ENCODE measurements at regions not wholly inside any gene's neighbourhood (a gene's known extent, or its start where the extent isn't known, plus 50 kb on each side); places are given as distances from the start of the nearest gene placed in this dataset.
A peak's percentile ranks its signal among the peaks of the same experiment; 100 is the strongest.
"Not testable (repeated sequence)": the region's sequence is repeated elsewhere in the genome, so short reads cannot be mapped to it uniquely, and the experiment has no call there.

GRCh38 chr18:9017167-9017904 is 85.2 kb upstream of the NDUFV2 start:
- peak; percentile 90 for DNase-seq (ENCODE audit: low spot score)

- DNase-seq (ENCODE audit: low spot score), result peak; percentile 73
These were observed 84.6 kb upstream of the NDUFV2 start for GRCh38 chr18:9017905-9018227.

- no peak for DNase-seq (ENCODE audit: low spot score)
These were observed 83.4 kb upstream of the NDUFV2 start for GRCh38 chr18:9019135-9019534.

GRCh38 chr18:9020221-9020620 is 82.3 kb upstream of the NDUFV2 start:
- DNase-seq (ENCODE audit: low spot score), result no peak

- no peak for DNase-seq (ENCODE audit: low spot score)
These were observed 81.0 kb upstream of the NDUFV2 start for GRCh38 chr18:9021458-9021857.

GRCh38 chr18:9022397-9023155 is 79.9 kb upstream of the NDUFV2 start:
- DNase-seq (ENCODE audit: low spot score), result no peak

- not testable (repeated sequence) for DNase-seq (ENCODE audit: low spot score)
These were observed 78.4 kb upstream of the NDUFV2 start for GRCh38 chr18:9024031-9024646.

- DNase-seq (ENCODE audit: low spot score), result peak; percentile 67
These were observed 77.2 kb upstream of the NDUFV2 start for GRCh38 chr18:9025091-9025838.

GRCh38 chr18:9029131-9029530 is 73.4 kb upstream of the NDUFV2 start:
- peak; percentile 19 for DNase-seq (ENCODE audit: low spot score)

- DNase-seq (ENCODE audit: low spot score), result no peak
These were observed 70.0 kb upstream of the NDUFV2 start for GRCh38 chr18:9032519-9032918.

- DNase-seq (ENCODE audit: low spot score), result peak; percentile 46
These were observed 64.1 kb upstream of the NDUFV2 start for GRCh38 chr18:9038277-9038871.

- DNase-seq (ENCODE audit: low spot score), result no peak
These were observed 62.9 kb upstream of the NDUFV2 start for GRCh38 chr18:9039441-9040071.

GRCh38 chr18:9042766-9043481 is 59.6 kb upstream of the NDUFV2 start:
- no peak for DNase-seq (ENCODE audit: low spot score)

- DNase-seq (ENCODE audit: low spot score), result no peak
These were observed 58.9 kb upstream of the NDUFV2 start for GRCh38 chr18:9043581-9043980.

GRCh38 chr18:9047715-9048114 is 54.8 kb upstream of the NDUFV2 start:
- no peak for DNase-seq (ENCODE audit: low spot score)

- no peak for DNase-seq (ENCODE audit: low spot score)
These were observed 54.3 kb upstream of the NDUFV2 start for GRCh38 chr18:9048236-9048635.

GRCh38 chr18:9048808-9049494 is 53.5 kb upstream of the NDUFV2 start:
- DNase-seq (ENCODE audit: low spot score), result peak; percentile 84

GRCh38 chr18:9049495-9049809 is 53.0 kb upstream of the NDUFV2 start:
- DNase-seq (ENCODE audit: low spot score), result no peak

GRCh38 chr18:9050628-9051284 is 51.7 kb upstream of the NDUFV2 start:
- not testable (repeated sequence) for DNase-seq (ENCODE audit: low spot score)

Measured in kidney tubule cell (primary cell).